HG03442 (cell line): ENCODE measurements at regions not wholly inside any gene's neighbourhood (a gene's known extent, or its start where the extent isn't known, plus 50 kb on each side); places are given as distances from the start of the nearest gene placed in this dataset.
"Not testable (repeated sequence)": the region's sequence is repeated elsewhere in the genome, so short reads cannot be mapped to it uniquely, and the experiment has no call there.

Experiments used
- ATAC-seq: cut with Tn5 transposase; IDR thresholded peaks from one replicate; pipeline ENCODE4 v1.9.1; 2021; ENCODE audit warnings: mild to moderate bottlenecking, moderate library complexity; ENCODE audit not compliant: unreplicated experiment

DNA sequence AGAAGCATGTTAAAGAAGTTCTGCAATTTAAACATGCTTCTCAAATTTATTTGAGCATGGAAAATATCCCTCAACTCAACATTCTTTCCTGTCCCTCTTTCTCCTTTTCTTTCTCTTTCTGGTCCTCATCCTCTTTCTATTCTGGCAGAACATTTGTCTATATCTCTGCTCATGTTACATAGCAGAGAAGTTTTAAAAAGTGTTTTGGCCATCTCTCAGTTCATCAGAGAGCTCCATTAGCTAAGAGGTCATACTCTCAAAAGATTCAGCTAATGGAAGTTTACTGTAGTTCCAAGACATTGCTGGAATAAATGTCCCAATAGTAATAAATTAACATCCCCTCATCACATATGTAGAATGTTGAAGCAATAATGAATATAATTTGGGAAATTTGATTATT, 53.5 kb downstream of the XCL2 start:
- ATAC-seq = no peak

DNA sequence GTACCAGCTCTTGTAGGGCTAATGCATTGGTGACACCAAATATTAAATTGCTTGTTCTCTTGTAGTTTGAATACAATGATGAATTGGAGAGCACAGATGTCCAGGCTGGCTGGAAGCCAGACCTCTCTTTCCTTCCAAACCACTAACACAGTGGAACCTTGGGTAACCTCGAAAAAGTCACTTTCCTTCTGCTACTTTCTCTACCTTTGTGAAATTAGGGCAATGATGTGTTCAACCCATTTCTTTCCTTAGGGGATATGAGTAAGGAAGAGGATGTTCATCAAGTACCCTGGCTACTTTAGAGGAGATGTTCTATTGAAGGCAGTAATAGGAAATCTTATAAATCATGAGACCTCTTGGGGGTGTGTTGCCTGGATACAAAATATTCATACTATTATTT, 55.7 kb downstream of the XCL2 start:
- no peak for ATAC-seq

- not testable (repeated sequence) for ATAC-seq
These were observed 57.0 kb downstream of the XCL2 start for GRCh38 chr1:168486820-168487219.

DNA sequence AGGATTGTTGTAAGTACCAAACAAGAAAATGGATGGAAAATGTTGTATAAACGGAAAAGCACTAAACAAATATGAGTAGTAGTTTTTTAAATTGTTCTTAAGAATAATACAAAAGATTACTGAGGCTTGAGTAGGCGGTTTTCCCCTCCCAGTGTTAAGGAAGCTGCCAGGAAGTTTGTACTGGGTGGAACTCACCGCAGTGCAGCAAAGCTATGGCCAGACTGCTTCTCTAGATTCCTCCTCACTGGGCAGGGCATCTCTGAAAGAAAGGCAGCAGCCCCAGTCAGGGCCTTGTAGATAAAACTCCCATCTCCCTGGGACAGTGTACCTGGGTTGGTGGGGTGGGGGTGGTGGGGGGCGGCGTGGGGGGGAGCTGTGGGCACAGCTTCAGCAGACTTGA, 58.7 kb downstream of the XCL2 start:
- no peak for ATAC-seq

DNA sequence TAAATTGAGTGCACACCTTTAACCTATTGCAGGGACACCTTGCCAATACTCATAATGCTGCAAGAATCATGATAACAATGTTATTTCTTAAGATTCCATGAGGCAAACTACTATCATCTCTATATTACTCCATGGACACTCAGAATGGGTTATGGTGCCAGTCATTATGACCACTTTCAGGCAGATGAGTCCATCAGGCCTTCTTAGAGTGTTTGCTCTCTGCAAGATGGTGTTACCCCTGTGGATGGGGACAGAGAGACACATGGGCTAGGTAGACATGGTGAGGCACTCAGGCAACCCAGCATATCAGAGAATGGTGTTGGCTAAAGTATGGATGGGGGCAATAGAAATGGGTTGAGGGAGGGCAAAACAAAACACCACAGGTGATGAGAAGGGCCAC, 59.7 kb downstream of the XCL2 start:
- ATAC-seq = no peak

DNA sequence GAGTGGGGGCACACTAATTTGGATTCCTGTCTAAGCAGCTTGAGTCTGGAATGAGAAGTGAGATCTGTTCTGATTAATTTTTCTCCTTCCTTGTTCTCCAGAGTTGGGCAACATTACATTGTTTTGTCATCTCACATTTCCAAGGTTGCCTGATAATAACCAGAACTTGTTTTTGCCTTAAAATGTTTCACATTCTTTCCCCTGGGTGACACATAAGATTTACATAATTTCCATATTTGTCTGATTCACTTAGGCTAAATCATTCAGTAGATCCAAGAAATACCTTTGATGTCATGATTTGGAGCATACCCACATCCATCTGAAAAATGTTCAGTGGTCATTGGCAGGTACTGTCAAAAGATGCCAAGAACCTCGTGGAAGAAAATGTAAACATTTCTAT, 60.3 kb downstream of the XCL2 start:
- ATAC-seq = no peak

GRCh38 chr1:168482106-168482505, 61.7 kb downstream of the XCL2 start:
- ATAC-seq = no peak

GRCh38 chr1:168481586-168481985, 62.2 kb downstream of the XCL2 start:
- ATAC-seq = no peak

GRCh38 chr1:168480997-168481396, 62.8 kb downstream of the XCL2 start:
- ATAC-seq = no peak

GRCh38 chr1:168477792-168478191, 66.0 kb downstream of the XCL2 start:
- ATAC-seq = no peak

- no peak for ATAC-seq
These were observed 67.0 kb downstream of the XCL2 start for GRCh38 chr1:168476588-168477385.

GRCh38 chr1:168474322-168474721, 69.5 kb downstream of the XCL2 start:
- ATAC-seq = no peak

DNA sequence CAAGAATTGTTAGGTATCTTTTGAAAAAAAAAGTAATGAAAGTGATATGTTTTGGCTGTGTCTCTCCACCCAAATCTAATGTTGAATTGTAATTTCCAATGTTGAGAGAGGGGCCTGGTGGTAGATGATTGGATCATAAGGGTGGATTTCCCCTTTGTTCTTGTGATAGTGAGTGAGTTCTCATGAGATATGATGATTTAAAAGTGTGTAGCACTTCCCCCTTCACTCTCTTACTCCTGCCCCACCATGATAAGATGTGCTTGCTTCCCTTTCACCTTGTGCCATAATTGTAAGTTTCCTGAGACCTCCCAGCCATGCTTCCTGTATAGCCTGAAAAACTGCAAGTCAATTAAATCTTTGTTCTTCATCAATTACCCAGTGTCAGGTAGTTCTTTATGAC, 70.7 kb downstream of the XCL2 start:
- no peak for ATAC-seq

- no peak for ATAC-seq
These were observed 71.6 kb downstream of the XCL2 start for GRCh38 chr1:168472223-168472622.

GRCh38 chr1:168470901-168471431, 72.8 kb downstream of the XCL2 start:
- ATAC-seq = no peak

GRCh38 chr1:168469690-168470089, 74.1 kb downstream of the XCL2 start:
- no peak for ATAC-seq

- ATAC-seq = no peak
These were observed 75.0 kb downstream of the XCL2 start for GRCh38 chr1:168468822-168469221.

DNA sequence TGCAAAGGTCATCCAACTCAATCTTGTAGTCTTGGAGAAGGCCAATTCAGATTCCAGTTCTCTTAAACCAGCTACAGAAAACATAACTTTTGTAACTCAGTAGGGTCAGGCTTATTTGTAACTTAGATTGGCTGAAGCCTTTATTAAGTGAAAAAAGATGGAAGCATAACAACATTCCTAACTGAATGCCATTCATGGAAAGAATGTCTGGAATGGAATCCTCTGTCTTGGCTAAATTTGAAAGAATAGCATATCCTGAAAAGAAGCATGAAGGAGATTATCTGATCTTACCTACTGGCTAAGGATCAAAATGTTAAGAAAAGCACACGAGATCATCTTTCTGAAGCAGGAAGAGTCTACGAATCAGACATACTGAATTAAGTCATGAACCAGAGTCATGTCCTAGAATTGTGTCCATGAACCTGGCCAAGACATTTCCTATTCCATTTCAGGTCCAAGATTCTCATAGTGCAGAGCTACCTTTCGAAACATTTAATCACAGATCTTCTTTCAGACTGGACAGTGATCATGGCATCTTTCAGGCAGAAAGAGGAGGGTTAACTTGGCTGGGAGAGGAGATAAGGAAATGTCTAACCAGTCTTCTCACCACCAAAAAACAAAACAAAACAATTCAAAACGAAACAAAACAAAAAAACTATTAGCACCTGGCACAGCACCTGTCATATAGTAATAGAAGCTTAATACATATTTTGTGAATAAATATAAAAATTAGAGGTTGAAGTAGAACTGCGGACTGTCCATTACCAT, 75.6 kb downstream of the XCL2 start:
- ATAC-seq = no peak

GRCh38 chr1:168467452-168467851, 76.3 kb downstream of the XCL2 start:
- ATAC-seq = no peak

- no peak for ATAC-seq
These were observed 77.1 kb downstream of the XCL2 start for GRCh38 chr1:168466714-168467131.

GRCh38 chr1:168466092-168466713, 77.6 kb downstream of the XCL2 start:
- peak; percentile 76 for ATAC-seq

- ATAC-seq = not testable (repeated sequence)
These were observed 82.7 kb downstream of the XCL2 start for GRCh38 chr1:168461108-168461507.
